A673 (cell line): ENCODE measurements at regions not wholly inside any gene's neighbourhood (a gene's known extent, or its start where the extent isn't known, plus 50 kb on each side); places are given as distances from the start of the nearest gene placed in this dataset.

Experiments used
- BruUV-seq: library from RNA; stranded (reverse); fragments of 400-500 nt; replicated peaks from 2 replicates; lab custom pipeline; 2021; lab: Mats Ljungman, UMichigan
- CTCF ChIA-PET: fragments of 300-600 bp; sonication (Branson Sonifier 250); formaldehyde crosslinking; loops from one replicate; lab custom pipeline; 2022; ENCODE audit warnings: antibody characterized with exemption; lab: Charles Lee
- POLR2A ChIA-PET: fragments of 300-600 bp; sonication (Branson Sonifier 250); formaldehyde crosslinking; loops from one replicate; lab custom pipeline; 2022; ENCODE audit warnings: antibody characterized with exemption; ENCODE audit not compliant: low non-redundant PET; lab: Charles Lee
- DNase-seq: peaks from one replicate; pipeline ENCODE4 v3.0.0-alpha.2; 2015; ENCODE audit warnings: low spot score
- H3K27ac ChIP-seq: fragments of 200-600 bp; sonication (generic); 2 replicates; pipeline ENCODE4 v1.5.1; 2016; ENCODE audit warnings: mixed run types, low read depth, mild to moderate bottlenecking, mixed read lengths, antibody characterized with exemption, low read length; ENCODE audit not compliant: poor library complexity, severe bottlenecking
- H3K27me3 ChIP-seq: fragments of 200-600 bp; sonication (generic); replicated peaks from 2 replicates; pipeline ENCODE4 v1.6.1; 2017; ENCODE audit warnings: mixed run types, low read depth, mild to moderate bottlenecking, mixed read lengths, antibody characterized with exemption, low read length; ENCODE audit not compliant: insufficient read depth, poor library complexity
- H3K36me3 ChIP-seq: fragments of 200-600 bp; sonication (generic); 2 replicates; pipeline ENCODE4 v1.6.1; 2016; ENCODE audit warnings: mixed run types, mild to moderate bottlenecking, mixed read lengths, antibody characterized with exemption, low read length; ENCODE audit not compliant: insufficient read depth, poor library complexity, severe bottlenecking
- H3K4me1 ChIP-seq: fragments of 200-600 bp; sonication (generic); 2 replicates; pipeline ENCODE4 v1.6.1; 2017; ENCODE audit warnings: mixed run types, mild to moderate bottlenecking, mixed read lengths, antibody characterized with exemption, low read length; ENCODE audit not compliant: insufficient read depth, poor library complexity, severe bottlenecking
- H3K4me3 ChIP-seq: fragments of 200-600 bp; sonication (generic); 2 replicates; pipeline ENCODE4 v1.5.1; 2016; ENCODE audit warnings: low read depth, mixed run types, mild to moderate bottlenecking, mixed read lengths, low read length; ENCODE audit not compliant: poor library complexity, severe bottlenecking
- H3K9me3 ChIP-seq: fragments of 200-600 bp; sonication (generic); 2 replicates; pipeline ENCODE4 v1.6.1; 2016; ENCODE audit warnings: mixed run types, low read depth, mild to moderate bottlenecking, mixed read lengths, antibody characterized with exemption, low read length; ENCODE audit not compliant: poor library complexity, severe bottlenecking
- EZH2 ChIP-seq: fragments of 200-600 bp; sonication (generic); IDR thresholded peaks from 2 replicates; pipeline ENCODE4 v1.6.1; 2017; ENCODE audit warnings: borderline replicate concordance, low read depth, mild to moderate bottlenecking, mixed read lengths, antibody characterized with exemption, low read length; ENCODE audit not compliant: poor library complexity, severe bottlenecking
- intact Hi-C: fragments of 100-400 bp; cut with micrococcal nuclease; formaldehyde crosslinking; loops from one replicate; pipeline ENCODE4 v1.10.0; 2022; ENCODE audit not compliant: unreplicated experiment
- TF ChIP-seq, protein P1 (sequence below): fragments of 300-800, 200-600 bp; sonication (generic); conservative IDR thresholded peaks from 2 replicates; pipeline ENCODE4 v1.5.1; 2017; ENCODE audit warnings: low read depth, mild to moderate bottlenecking, antibody characterized with exemption, low read length, moderate library complexity, mixed read lengths

DNA sequence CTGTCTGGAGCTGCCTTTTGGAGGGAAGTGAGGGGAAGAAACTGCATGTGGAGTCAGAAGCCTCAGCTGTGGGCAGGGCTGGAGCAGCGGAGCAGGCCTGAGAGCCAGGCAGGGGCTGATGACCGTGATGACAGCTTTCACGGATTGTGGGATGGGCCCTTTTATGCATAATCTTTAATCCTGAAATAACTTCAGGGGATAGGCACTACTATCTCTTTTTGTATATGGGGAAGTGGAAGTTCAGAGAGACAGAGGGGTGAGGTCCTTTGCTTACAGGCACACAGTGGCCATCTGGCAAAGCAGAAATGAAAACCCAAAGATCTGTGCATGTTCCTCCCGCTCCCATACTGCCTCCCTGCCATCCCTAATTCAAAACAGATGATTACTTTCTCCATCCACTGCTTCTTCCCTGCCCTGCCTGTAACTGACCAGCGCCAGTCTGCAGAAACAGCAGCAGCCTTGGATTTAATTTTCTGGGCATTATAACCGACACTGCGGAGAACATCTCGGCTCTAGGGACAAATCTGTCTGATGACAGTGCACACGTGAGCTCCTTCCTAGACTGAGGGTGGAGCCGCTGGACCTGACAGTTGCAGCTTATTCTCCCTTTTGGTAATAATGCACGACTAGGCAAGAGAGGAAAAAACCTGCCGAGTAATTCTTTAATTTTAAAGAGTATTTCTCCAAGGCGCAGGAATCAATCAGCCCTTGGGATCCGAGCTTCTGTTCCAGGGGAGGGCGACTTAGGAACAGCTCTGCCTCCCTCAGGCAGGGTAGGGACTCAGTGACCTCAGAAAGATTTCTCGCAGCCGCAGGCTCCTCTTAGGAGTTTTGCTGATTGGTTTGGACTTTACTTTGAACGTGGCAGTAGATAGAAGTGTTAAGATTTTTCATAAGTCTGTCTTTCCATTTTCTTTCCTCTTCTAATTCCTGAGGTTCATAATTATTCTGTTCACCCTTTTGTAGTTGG is 95.4 kb downstream of the UTP18 start:
- no peak for TF ChIP-seq EZH2
- TF ChIP-seq, protein P1, sequence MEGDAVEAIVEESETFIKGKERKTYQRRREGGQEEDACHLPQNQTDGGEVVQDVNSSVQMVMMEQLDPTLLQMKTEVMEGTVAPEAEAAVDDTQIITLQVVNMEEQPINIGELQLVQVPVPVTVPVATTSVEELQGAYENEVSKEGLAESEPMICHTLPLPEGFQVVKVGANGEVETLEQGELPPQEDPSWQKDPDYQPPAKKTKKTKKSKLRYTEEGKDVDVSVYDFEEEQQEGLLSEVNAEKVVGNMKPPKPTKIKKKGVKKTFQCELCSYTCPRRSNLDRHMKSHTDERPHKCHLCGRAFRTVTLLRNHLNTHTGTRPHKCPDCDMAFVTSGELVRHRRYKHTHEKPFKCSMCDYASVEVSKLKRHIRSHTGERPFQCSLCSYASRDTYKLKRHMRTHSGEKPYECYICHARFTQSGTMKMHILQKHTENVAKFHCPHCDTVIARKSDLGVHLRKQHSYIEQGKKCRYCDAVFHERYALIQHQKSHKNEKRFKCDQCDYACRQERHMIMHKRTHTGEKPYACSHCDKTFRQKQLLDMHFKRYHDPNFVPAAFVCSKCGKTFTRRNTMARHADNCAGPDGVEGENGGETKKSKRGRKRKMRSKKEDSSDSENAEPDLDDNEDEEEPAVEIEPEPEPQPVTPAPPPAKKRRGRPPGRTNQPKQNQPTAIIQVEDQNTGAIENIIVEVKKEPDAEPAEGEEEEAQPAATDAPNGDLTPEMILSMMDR = no peak
- H3K4me3 ChIP-seq = no peak overlapping the region
- POLR2A ChIA-PET = no interaction called here
- intact Hi-C loops = no loop called here
- BruUV-seq = no TSS peak
- H3K4me1 ChIP-seq = no peaks in the 10 kb centered on the region
- no peak for DNase-seq
- no peaks in the 10 kb centered on the region for H3K36me3 ChIP-seq
- CTCF ChIA-PET = no interaction called here
- no peaks in the 10 kb centered on the region for H3K9me3 ChIP-seq
- H3K27me3 ChIP-seq = peaks cover 58% of the 10 kb centered on the region
- H3K27ac ChIP-seq = no peak overlapping the region

DNA sequence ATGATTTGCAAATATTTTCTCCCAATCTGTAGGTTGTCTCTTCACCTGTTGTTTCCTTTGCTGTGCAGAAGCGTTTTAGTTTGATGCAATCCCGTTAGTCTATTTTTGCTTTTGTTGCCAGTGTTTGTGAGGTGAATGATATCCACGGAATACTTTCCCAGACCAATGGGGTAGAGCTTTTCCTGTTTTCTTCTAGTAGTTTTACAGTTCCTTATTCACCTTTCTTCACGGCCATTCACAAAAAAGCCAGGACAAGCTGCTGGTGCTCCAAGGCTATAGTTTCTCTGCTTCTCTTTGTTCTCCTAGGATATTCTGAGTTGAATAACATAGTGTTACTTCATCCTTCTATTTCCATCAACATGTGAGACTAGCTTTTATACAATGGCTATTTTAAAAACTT is 98.7 kb downstream of the UTP18 start:
- intact Hi-C loops = no loop called here
- peaks cover 27% of the 10 kb centered on the region for H3K27me3 ChIP-seq
- CTCF ChIA-PET = no interaction called here
- no peaks in the 10 kb centered on the region for H3K4me1 ChIP-seq
- no peak overlapping the region for H3K27ac ChIP-seq
- TF ChIP-seq, protein P1 = no peak
- no peak for TF ChIP-seq EZH2
- no TSS peak for BruUV-seq
- no peak for DNase-seq
- no peak overlapping the region for H3K4me3 ChIP-seq
- POLR2A ChIA-PET = no interaction called here
- H3K9me3 ChIP-seq = no peaks in the 10 kb centered on the region
- H3K36me3 ChIP-seq = no peaks in the 10 kb centered on the region

DNA sequence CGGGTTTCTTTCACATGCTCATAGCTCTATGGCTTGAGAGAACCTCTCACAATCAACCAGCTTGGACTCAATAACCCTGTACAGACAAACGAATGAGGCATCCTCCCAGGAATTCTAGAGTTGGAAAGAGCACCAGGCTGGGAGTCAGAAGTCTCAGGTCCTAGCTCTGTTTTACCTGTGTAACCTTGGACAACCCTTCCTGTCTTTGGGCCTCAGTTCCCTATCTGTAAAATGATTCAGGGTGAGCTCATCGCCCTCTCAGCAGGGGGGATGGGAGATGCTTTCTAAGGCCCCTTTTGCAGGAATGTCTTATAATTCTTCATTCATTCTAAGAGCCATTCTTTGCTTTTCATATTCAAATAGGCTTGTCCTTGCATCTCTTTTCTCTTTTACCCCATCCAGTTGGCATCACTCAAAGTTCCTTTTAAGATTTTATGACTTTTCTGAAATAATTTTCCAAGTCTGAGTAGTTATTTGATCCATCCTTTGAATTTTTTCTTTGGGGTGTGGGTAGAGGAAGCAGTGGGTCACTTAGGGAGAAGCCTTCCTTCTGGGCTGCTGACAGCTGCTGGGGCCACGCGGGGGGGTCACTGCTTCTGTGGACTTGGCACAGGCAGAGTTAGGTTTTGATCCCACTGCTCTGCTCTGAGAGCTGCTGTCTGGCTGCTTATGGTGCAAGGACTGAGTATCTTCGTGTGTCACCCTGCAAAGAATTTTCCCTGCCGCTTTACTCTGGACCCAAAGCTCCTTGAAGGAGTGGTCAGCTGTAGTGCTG is 102.7 kb downstream of the UTP18 start:
- no peak for TF ChIP-seq EZH2
- TF ChIP-seq, protein P1 = no peak
- intact Hi-C loops = no loop called here
- ChIA-PET CTCF (no interaction called here), POLR2A (no interaction called here)
- H3K4me1 ChIP-seq = no peaks in the 10 kb centered on the region
- peak; percentile 16 for DNase-seq
- H3K36me3 ChIP-seq = no peaks in the 10 kb centered on the region
- H3K27me3 ChIP-seq = no peaks in the 10 kb centered on the region
- no TSS peak for BruUV-seq
- no peak overlapping the region for H3K27ac ChIP-seq
- H3K9me3 ChIP-seq = no peaks in the 10 kb centered on the region
- no peak overlapping the region for H3K4me3 ChIP-seq
